ENCODE measurements at regions not wholly inside any gene's neighbourhood (a gene's known extent, or its start where the extent isn't known, plus 50 kb on each side); places are given as distances from the start of the nearest gene placed in this dataset.

- TF ChIP-seq CTCF (conservative IDR thresholded peaks at IDR 0.05; ENCODE audit: low read length) (no peak), EZH2phosphoT487 (IDR thresholded peaks at IDR 0.05; ENCODE audit: borderline replicate concordance) (no peak)
Measured at GRCh38 chr11:128116885-128117284, 470.5 kb downstream of the ETS1 start.
